GM23338 (cell line): ENCODE measurements at regions not wholly inside any gene's neighbourhood (a gene's known extent, or its start where the extent isn't known, plus 50 kb on each side); places are given as distances from the start of the nearest gene placed in this dataset.

Experiments
- ATAC-seq: fragments of 200-7000 bp; cut with Tn5 transposase; 3 replicates; pipeline ENCODE4 v1.9.1; 2020
- DNase-seq: peaks from one replicate; pipeline ENCODE4 v3.0.0-alpha.2; 2015; ENCODE audit warnings: low spot score
- H2AFZ ChIP-seq: fragments of 200-600 bp; sonication (generic); 2 replicates; pipeline ENCODE4 v1.8.0; 2016; ENCODE audit warnings: antibody characterized with exemption, mild to moderate bottlenecking, moderate library complexity
- H3F3A ChIP-seq: fragments of 200-600 bp; sonication (generic); replicated peaks from 2 replicates; pipeline ENCODE4 v1.8.0; 2017; ENCODE audit warnings: antibody characterized with exemption, mixed run types, low read depth
- H3K27ac ChIP-seq: fragments of 200-600 bp; sonication (generic); 2 replicates; pipeline ENCODE4 v1.6.1; 2016; ENCODE audit warnings: low read depth
- H3K27me3 ChIP-seq: fragments of 200-600 bp; sonication (generic); 2 replicates; pipeline ENCODE4 v1.8.0; 2016; ENCODE audit warnings: mild to moderate bottlenecking, mixed run types, moderate library complexity; ENCODE audit not compliant: insufficient read depth
- H3K36me3 ChIP-seq: fragments of 200-600 bp; sonication (generic); 2 replicates; pipeline ENCODE4 v1.8.0; 2016; ENCODE audit warnings: mild to moderate bottlenecking; ENCODE audit not compliant: insufficient read depth
- H3K4me1 ChIP-seq: fragments of 200-600 bp; sonication (generic); 2 replicates; pipeline ENCODE4 v1.8.0; 2016; ENCODE audit warnings: mild to moderate bottlenecking, moderate library complexity; ENCODE audit not compliant: insufficient read depth
- H3K4me2 ChIP-seq: fragments of 200-600 bp; sonication (generic); 2 replicates; pipeline ENCODE4 v1.7.1; 2017; ENCODE audit warnings: mixed run types
- H3K4me3 ChIP-seq: fragments of 200-600 bp; sonication (generic); 2 replicates; pipeline ENCODE4 v1.6.1; 2016; ENCODE audit warnings: mixed run types
- H3K79me2 ChIP-seq: fragments of 200-600 bp; sonication (generic); replicated peaks from 2 replicates; pipeline ENCODE4 v1.8.0; 2017; ENCODE audit warnings: mild to moderate bottlenecking; ENCODE audit not compliant: insufficient read depth
- H3K9me2 ChIP-seq: fragments of 200-600 bp; sonication (generic); 2 replicates; pipeline ENCODE4 v1.8.0; 2017; ENCODE audit not compliant: insufficient read depth
- H4K20me1 ChIP-seq: fragments of 200-600 bp; sonication (generic); replicated peaks from 2 replicates; pipeline ENCODE4 v1.8.0; 2017; ENCODE audit warnings: mild to moderate bottlenecking; ENCODE audit not compliant: insufficient read depth
- H3K27ac Mint-ChIP-seq: 2 replicates; pipeline ENCODE4 v1.8.0; 2020; ENCODE audit warnings: inconsistent platforms, mild to moderate bottlenecking, moderate library complexity, mixed read lengths
- H3K27me3 Mint-ChIP-seq: 3 replicates; pipeline ENCODE4 v1.8.0; 2022; ENCODE audit warnings: low read depth, mild to moderate bottlenecking, moderate library complexity, mixed read lengths, inconsistent platforms; ENCODE audit not compliant: insufficient read depth, poor library complexity
- H3K36me3 Mint-ChIP-seq: 3 replicates; pipeline ENCODE4 v1.8.0; 2021; ENCODE audit warnings: low read depth, mild to moderate bottlenecking, inconsistent platforms, moderate library complexity, mixed read lengths
- H3K4me1 Mint-ChIP-seq: 3 replicates; pipeline ENCODE4 v1.8.0; 2020; ENCODE audit warnings: mild to moderate bottlenecking, inconsistent platforms, mixed read lengths
- H3K4me3 Mint-ChIP-seq: 3 replicates; pipeline ENCODE4 v1.8.0; 2021; ENCODE audit warnings: moderate library complexity, mild to moderate bottlenecking, inconsistent platforms, mixed read lengths
- H3K9me3 Mint-ChIP-seq: 3 replicates; pipeline ENCODE4 v1.8.0; 2020; ENCODE audit warnings: moderate library complexity, mild to moderate bottlenecking, inconsistent platforms, mixed read lengths
- CREB1 ChIP-seq: fragments of 250-450 bp; sonication (Bioruptor Pico); IDR thresholded peaks from 2 replicates; pipeline ENCODE4 v1.5.0; 2020; ENCODE audit warnings: low read depth, mild to moderate bottlenecking, moderate library complexity
- EZH2phosphoT487 ChIP-seq: fragments of 200-600 bp; sonication (generic); IDR thresholded peaks from one replicate; pipeline ENCODE4 v1.8.1; 2018; ENCODE audit warnings: antibody characterized with exemption; ENCODE audit not compliant: unreplicated experiment
- NANOG ChIP-seq: IDR thresholded peaks from 2 replicates; pipeline ENCODE4 v1.6.1; 2016; ENCODE audit warnings: antibody characterized with exemption, borderline replicate concordance
- POLR2AphosphoS5 ChIP-seq: IDR thresholded peaks from 2 replicates; pipeline ENCODE4 v1.6.1; 2016; ENCODE audit warnings: antibody characterized with exemption, low read depth
- REST ChIP-seq: IDR thresholded peaks from one replicate; pipeline ENCODE4 v1.6.1; 2018; ENCODE audit warnings: antibody characterized with exemption; ENCODE audit not compliant: unreplicated experiment
- STAT1 ChIP-seq: IDR thresholded peaks from one replicate; pipeline ENCODE4 v1.6.1; 2016; ENCODE audit warnings: antibody characterized with exemption; ENCODE audit not compliant: unreplicated experiment
- ZNF114 ChIP-seq: fragments of 250-450 bp; sonication (Bioruptor Pico); IDR thresholded peaks from 2 replicates; pipeline ENCODE4 v1.5.0; 2020; ENCODE audit warnings: mild to moderate bottlenecking, moderate library complexity
- ZNF331 ChIP-seq: fragments of 250-450 bp; sonication (Bioruptor Pico); IDR thresholded peaks from 2 replicates; pipeline ENCODE4 v1.5.0; 2020; ENCODE audit warnings: low read depth, mild to moderate bottlenecking, moderate library complexity
- ZNF462 ChIP-seq: fragments of 250-450 bp; sonication (Bioruptor Pico); IDR thresholded peaks from 2 replicates; pipeline ENCODE4 v1.5.0; 2020; ENCODE audit warnings: mild to moderate bottlenecking, moderate library complexity
- TF ChIP-seq, protein P1 (sequence below): IDR thresholded peaks from 2 replicates; pipeline ENCODE4 v1.6.1; 2016; ENCODE audit warnings: antibody characterized with exemption
- TF ChIP-seq, protein P2 (sequence below), 2 experiments: fragments of 200-600 bp in 1 of 2; sonication (generic) in 1 of 2; conservative IDR thresholded peaks; 2 replicates each; pipeline versions ENCODE4 v1.5.1 to v1.6.1; 2016 to 2017; ENCODE audit warnings: antibody characterized with exemption in 2 of 2, low read depth in 2 of 2, mild to moderate bottlenecking in 2 of 2, moderate library complexity in 1 of 2

DNA sequence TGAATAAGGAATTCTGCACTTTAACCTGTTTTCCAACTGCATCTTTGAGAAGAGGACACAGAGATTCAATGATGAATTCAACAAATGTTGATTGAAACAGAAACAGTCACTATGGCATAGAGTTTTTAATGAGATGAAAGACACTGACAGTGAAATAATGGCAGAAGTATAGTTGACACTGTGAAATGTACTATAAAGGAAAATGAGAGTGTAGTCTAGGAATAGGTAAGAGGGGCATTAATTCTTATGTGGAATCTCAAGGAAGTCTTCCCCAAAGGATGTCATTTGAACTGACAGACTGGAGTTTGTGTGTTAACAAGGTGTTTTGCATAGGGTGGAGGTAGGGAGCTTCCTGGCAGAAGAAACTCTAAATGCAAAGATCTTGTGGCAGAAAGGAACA is 566.2 kb downstream of the TDRD15 start (continued):
- TF ChIP-seq CREB1 (CRISPR knock-in tag): no peak
- no peak for TF ChIP-seq EZH2phosphoT487
- no peak for TF ChIP-seq REST
- no peak for TF ChIP-seq STAT1
- TF ChIP-seq, protein P1, sequence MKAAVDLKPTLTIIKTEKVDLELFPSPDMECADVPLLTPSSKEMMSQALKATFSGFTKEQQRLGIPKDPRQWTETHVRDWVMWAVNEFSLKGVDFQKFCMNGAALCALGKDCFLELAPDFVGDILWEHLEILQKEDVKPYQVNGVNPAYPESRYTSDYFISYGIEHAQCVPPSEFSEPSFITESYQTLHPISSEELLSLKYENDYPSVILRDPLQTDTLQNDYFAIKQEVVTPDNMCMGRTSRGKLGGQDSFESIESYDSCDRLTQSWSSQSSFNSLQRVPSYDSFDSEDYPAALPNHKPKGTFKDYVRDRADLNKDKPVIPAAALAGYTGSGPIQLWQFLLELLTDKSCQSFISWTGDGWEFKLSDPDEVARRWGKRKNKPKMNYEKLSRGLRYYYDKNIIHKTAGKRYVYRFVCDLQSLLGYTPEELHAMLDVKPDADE: no peak

DNA sequence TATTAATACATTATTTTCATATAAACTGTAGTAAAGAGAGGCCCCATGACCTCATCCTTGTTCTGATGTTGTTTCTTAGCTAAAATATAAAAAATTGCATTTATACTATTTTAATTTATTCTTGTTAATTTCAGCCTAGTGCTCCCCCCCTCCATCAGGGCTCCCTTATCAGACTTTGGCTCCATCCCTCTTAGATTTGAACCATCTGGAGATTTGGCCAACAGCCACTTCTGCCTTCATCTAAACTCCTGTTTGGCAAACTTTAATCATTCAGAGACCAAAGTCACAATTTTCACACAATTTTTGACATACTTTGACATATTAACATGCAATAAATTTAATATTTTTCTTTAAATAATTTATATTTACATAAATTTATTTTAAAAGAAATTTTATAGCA is 569.3 kb downstream of the TDRD15 start:
- Histone ChIP-seq H3K9me2 (no peaks in the 10 kb centered on the region), H3F3A (no peaks in the 10 kb centered on the region), H3K4me1 (no peaks in the 10 kb centered on the region), H3K4me3 (no peak overlapping the region), H3K27me3 (no peaks in the 10 kb centered on the region), H4K20me1 (no peaks in the 10 kb centered on the region), H3K27ac (no peak overlapping the region), H3K36me3 (no peaks in the 10 kb centered on the region), H2AFZ (no peak overlapping the region), H3K79me2 (no peaks in the 10 kb centered on the region), H3K4me2 (no peak overlapping the region)
- Mint-ChIP-seq H3K4me3 (no peak overlapping the region), H3K36me3 (no peaks in the 10 kb centered on the region), H3K9me3 (no peaks in the 10 kb centered on the region), H3K27ac (no peak overlapping the region), H3K4me1 (no peaks in the 10 kb centered on the region), H3K27me3 (no peaks in the 10 kb centered on the region)
- ATAC-seq (no peak), DNase-seq (no peak)
- TF ChIP-seq ZNF462 (CRISPR knock-in tag): no peak
- no peak for TF ChIP-seq ZNF114
- no peak for TF ChIP-seq EZH2phosphoT487
- no peak for TF ChIP-seq POLR2AphosphoS5
- TF ChIP-seq ZNF331 (CRISPR knock-in tag): no peak
- TF ChIP-seq, protein P2, sequence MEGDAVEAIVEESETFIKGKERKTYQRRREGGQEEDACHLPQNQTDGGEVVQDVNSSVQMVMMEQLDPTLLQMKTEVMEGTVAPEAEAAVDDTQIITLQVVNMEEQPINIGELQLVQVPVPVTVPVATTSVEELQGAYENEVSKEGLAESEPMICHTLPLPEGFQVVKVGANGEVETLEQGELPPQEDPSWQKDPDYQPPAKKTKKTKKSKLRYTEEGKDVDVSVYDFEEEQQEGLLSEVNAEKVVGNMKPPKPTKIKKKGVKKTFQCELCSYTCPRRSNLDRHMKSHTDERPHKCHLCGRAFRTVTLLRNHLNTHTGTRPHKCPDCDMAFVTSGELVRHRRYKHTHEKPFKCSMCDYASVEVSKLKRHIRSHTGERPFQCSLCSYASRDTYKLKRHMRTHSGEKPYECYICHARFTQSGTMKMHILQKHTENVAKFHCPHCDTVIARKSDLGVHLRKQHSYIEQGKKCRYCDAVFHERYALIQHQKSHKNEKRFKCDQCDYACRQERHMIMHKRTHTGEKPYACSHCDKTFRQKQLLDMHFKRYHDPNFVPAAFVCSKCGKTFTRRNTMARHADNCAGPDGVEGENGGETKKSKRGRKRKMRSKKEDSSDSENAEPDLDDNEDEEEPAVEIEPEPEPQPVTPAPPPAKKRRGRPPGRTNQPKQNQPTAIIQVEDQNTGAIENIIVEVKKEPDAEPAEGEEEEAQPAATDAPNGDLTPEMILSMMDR (conservative IDR thresholded peaks at IDR 0.05; ENCODE audit: low read depth in 2 of 2): no peak
- TF ChIP-seq NANOG: no peak
- TF ChIP-seq STAT1: no peak
